ENCODE measurements at regions not wholly inside any gene's neighbourhood (a gene's known extent, or its start where the extent isn't known, plus 50 kb on each side); places are given as distances from the start of the nearest gene placed in this dataset.

GRCh38 chr6:22108199-22108598, 188.6 kb downstream of the PRL start:
- TF ChIP-seq CTCF (optimal IDR thresholded peaks at IDR 0.05 in 1 of 3, IDR thresholded peaks at IDR 0.05 in 1 of 3, conservative IDR thresholded peaks at IDR 0.05 in 1 of 3; ENCODE audit: extremely low read depth in 1 of 3, insufficient read depth in 2 of 3, low read length in 3 of 3), result no peak
- TF ChIP-seq EZH2 (IDR thresholded peaks at IDR 0.05; ENCODE audit: low read length), result no peak

Data from keratinocyte (primary cell).